Stimulated activated CD8-positive, alpha-beta memory T cell treated with anti-CD3 and anti-CD28 coated beads, Interleukin-7, amount 100 ng/mL, for 48 hours (primary cell): ENCODE measurements at regions not wholly inside any gene's neighbourhood (a gene's known extent, or its start where the extent isn't known, plus 50 kb on each side); places are given as distances from the start of the nearest gene placed in this dataset.

Experiments used
- DNase-seq, 2 donors: peaks; one replicate each; pipeline ENCODE4 v3.0.0-alpha.2; 2020; ENCODE audit warnings: low read depth in 1 of 2; ENCODE audit errors: extremely low read depth in 1 of 2

GRCh38 chr2:125041846-125042245 is 1016.8 kb downstream of the CNTNAP5 start:
- no peak for DNase-seq

DNA sequence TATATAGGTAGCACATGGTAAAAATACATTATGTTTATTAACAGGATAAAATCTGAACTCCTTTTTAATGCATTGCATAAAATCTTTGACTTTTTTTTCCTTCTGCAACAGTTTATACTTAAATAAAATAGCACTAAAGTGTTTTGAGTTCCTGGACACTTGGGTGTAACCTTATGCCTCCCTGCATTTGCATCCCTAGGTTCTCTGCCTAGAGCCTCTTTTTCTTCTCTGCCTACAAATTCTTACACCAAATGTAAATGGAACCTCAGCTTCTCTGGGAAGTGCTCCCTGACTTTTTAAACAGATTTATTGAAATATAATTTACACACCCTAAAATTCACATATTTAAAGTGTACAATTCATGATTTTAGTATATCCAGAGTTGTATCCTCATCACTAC is 1017.6 kb downstream of the CNTNAP5 start:
- no peak for DNase-seq

- DNase-seq: no peak
Measured at GRCh38 chr2:125070726-125071505, 1045.8 kb downstream of the CNTNAP5 start.

DNA sequence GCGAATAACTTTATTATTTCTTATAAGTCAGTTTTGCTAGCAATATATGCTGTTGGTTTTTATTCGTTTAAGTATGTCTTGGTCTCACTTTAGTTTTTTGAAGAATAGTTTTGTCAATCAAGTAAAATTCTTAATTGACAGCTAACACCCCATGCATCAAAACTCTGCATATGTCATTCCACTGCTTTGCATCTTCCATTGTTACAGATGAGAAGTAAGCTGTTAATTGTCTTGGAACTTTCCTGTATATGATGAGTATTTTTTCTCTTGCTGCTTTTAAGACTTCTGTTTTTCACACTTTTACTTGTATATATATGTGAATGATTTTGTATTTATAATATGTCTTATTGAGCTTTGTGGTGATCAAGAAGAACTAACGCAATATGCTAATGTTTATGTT is 1048.4 kb downstream of the CNTNAP5 start:
- DNase-seq: no peak

- no peak for DNase-seq
Measured at GRCh38 chr2:125085904-125086303, 1060.8 kb downstream of the CNTNAP5 start.

- no peak for DNase-seq
Measured at GRCh38 chr2:125086313-125087184, 1061.5 kb downstream of the CNTNAP5 start.

- no peak for DNase-seq
Measured at GRCh38 chr2:125092276-125093009, 1067.4 kb downstream of the CNTNAP5 start.

GRCh38 chr2:125095826-125096225 is 1070.7 kb downstream of the CNTNAP5 start:
- no peak for DNase-seq

DNA sequence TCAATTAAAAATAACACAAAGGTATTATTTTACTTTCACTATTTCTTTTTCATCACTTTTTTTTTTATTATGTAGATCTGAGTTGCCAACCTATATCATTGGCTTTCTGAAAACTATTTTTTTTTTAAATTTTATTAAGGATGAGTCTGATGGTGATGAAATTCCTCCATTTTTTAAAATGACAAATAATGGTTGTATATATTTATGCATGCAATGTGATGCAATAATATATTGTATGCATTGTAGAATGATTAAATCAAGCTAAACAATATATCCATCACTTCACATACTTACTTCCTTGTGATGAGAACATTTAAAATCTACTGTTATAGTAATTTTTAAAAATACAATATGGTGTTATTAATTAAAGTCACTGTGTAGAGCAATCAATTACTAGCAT is 1081.6 kb downstream of the CNTNAP5 start:
- DNase-seq: no peak

DNA sequence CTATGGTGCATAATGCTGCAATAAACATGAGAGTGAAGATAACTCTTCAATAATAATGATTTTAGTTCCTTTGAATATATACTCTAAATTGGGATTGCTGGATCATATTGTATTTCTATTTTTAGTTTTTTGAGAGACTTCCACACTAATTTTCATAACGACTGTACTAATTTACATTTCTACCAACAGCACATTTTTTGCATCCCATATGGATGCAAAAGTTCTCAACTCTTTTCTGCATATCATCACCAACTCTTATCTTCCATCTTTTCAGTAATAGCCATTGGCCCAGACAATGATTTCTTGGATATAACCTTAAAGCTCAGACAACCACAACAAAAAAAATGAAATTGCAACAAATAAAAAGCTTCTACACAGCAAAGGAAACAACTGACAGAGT is 1082.4 kb downstream of the CNTNAP5 start:
- DNase-seq: no peak

- no peak for DNase-seq
Measured at GRCh38 chr2:125108251-125108650, 1083.2 kb downstream of the CNTNAP5 start.

DNA sequence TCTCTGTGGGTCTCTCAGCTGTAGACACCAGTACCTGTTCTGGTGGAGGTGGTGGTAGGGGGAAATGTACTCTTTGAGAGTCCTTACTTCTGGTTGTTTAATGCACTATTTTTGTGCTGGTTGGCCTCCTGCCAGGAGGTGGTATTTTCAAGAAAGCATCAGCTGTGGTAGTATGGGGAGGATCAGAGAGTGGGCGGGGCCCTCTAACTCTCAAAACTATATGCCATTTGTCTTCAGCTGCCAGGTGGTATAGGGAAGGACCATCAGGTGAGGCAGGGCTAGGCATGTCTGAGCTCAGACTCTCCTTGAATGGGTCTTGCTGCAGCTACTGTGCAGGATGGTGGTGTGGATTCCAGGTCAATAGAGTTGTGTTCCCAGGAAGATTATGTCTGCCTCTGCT is 1100.8 kb downstream of the CNTNAP5 start:
- DNase-seq: no peak

DNA sequence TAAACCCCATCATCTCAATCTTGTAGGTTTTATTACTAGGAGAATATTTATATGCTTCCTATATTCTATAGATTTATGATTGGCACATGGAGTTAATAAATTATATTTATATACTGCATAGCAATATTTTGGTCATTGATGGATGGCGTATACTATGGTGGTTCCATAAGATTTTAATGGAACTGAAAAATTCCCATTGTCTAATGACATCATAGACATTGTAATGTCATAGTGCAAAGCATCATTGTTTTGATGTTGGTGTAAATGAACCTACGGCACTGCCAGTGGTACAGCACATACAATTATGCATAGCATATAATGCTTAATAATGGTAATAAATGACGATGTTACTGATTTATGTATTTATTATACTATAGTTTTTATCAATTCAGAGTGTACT is 1135.9 kb downstream of the CNTNAP5 start:
- no peak for DNase-seq

- no peak for DNase-seq
Measured at GRCh38 chr2:125167152-125167551, 1142.1 kb downstream of the CNTNAP5 start.

GRCh38 chr2:125167820-125168219 is 1142.7 kb downstream of the CNTNAP5 start:
- DNase-seq: no peak

GRCh38 chr2:125168442-125168841 is 1143.4 kb downstream of the CNTNAP5 start:
- DNase-seq: no peak

GRCh38 chr2:125169022-125169763 is 1144.1 kb downstream of the CNTNAP5 start:
- no peak for DNase-seq

DNA sequence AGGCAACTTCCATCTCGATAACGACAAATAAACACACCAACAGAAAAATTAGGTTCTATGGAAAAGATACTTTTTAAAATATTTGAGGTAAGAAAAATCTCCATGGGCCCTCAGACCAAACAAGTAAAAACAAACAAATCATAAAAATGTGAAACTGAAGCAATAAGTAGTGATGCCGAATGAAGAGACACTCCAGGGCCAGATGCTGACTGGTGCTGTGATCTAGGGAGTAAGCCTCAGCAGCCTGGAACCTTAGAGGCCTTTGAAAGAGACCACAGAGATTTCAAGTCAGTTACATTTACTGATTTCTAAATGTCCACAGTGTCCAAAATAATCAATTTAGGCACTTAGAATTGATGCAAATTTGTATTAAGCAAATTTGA is 1144.7 kb downstream of the CNTNAP5 start:
- no peak for DNase-seq

DNA sequence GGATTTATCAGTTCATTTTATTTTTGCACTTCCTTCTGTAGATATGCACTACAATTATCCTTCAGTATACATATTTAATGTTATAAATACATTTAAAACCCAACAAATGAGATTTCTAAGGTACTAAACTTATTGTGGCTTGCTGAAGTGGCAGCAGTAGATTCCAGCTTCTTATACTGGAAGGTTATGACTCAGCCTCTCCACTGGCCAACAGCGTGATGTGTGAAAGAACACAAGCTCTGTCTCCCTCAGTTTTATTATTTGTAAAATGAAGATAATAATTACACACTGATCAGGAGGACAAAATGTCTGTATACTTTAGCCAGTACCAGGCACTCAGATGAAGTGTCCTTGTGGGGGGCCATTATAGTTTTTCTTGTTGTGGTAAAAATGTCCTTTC is 1147.1 kb downstream of the CNTNAP5 start:
- DNase-seq: no peak

GRCh38 chr2:125175415-125175814 is 1150.3 kb downstream of the CNTNAP5 start:
- no peak for DNase-seq
